KOPT-K1 (cell line): ENCODE measurements at regions not wholly inside any gene's neighbourhood (a gene's known extent, or its start where the extent isn't known, plus 50 kb on each side); places are given as distances from the start of the nearest gene placed in this dataset.

Experiments
- H3K27ac ChIP-seq: fragments of 200-600 bp; sonication (generic); 2 replicates; pipeline ENCODE4 v1.5.1; 2016; ENCODE audit warnings: antibody characterized with exemption, mild to moderate bottlenecking, low read depth, low read length; ENCODE audit not compliant: poor library complexity, severe bottlenecking
- H3K36me3 ChIP-seq: fragments of 200-600 bp; sonication (generic); 2 replicates; pipeline ENCODE4 v1.5.1; 2017; ENCODE audit warnings: antibody characterized with exemption, mild to moderate bottlenecking, low read length, moderate library complexity; ENCODE audit not compliant: insufficient read depth
- H3K9me3 ChIP-seq: fragments of 200-600 bp; sonication (generic); 2 replicates; pipeline ENCODE4 v1.5.1; 2017; ENCODE audit warnings: antibody characterized with exemption, low read length, mild to moderate bottlenecking; ENCODE audit not compliant: insufficient read depth, poor library complexity, severe bottlenecking

- H3K36me3 ChIP-seq: no peaks in the 10 kb centered on the region
- H3K9me3 ChIP-seq: peaks cover 14% of the 10 kb centered on the region
- H3K27ac ChIP-seq: no peak overlapping the region
These were observed 166.4 kb upstream of the EOMES start for GRCh38 chr3:27888562-27888961.

GRCh38 chr3:27889745-27890144 is 167.6 kb upstream of the EOMES start:
- no peaks in the 10 kb centered on the region for H3K36me3 ChIP-seq
- no peak overlapping the region for H3K27ac ChIP-seq
- H3K9me3 ChIP-seq: peaks cover 18% of the 10 kb centered on the region

- Histone ChIP-seq H3K36me3 (no peaks in the 10 kb centered on the region), H3K27ac (no peak overlapping the region), H3K9me3 (peaks cover 4% of the 10 kb centered on the region)
These were observed 178.2 kb upstream of the EOMES start for GRCh38 chr3:27900316-27900715.

- Histone ChIP-seq H3K27ac (peak overlapping the region; percentile 41), H3K36me3 (no peaks in the 10 kb centered on the region), H3K9me3 (no peaks in the 10 kb centered on the region)
These were observed 181.3 kb upstream of the EOMES start for GRCh38 chr3:27903446-27903845.

GRCh38 chr3:27905625-27906024 is 183.5 kb upstream of the EOMES start:
- H3K27ac ChIP-seq: no peak overlapping the region

GRCh38 chr3:27907148-27907547 is 185.0 kb upstream of the EOMES start:
- Histone ChIP-seq H3K27ac (no peak overlapping the region), H3K36me3 (no peaks in the 10 kb centered on the region), H3K9me3 (no peaks in the 10 kb centered on the region)

More at GRCh38 chr3:27905625-27906024, 183.5 kb upstream of the EOMES start:
- no peaks in the 10 kb centered on the region for H3K36me3 ChIP-seq
- no peaks in the 10 kb centered on the region for H3K9me3 ChIP-seq

- Histone ChIP-seq H3K9me3 (no peaks in the 10 kb centered on the region), H3K36me3 (no peaks in the 10 kb centered on the region), H3K27ac (no peak overlapping the region)
These were observed 185.8 kb upstream of the EOMES start for GRCh38 chr3:27907929-27908328.

- H3K9me3 ChIP-seq: no peaks in the 10 kb centered on the region
These were observed 188.3 kb upstream of the EOMES start for GRCh38 chr3:27910456-27910855.

GRCh38 chr3:27914199-27914598 is 192.1 kb upstream of the EOMES start:
- Histone ChIP-seq H3K9me3 (no peaks in the 10 kb centered on the region), H3K27ac (no peak overlapping the region), H3K36me3 (no peaks in the 10 kb centered on the region)

More at GRCh38 chr3:27910456-27910855, 188.3 kb upstream of the EOMES start:
- Histone ChIP-seq H3K36me3 (no peaks in the 10 kb centered on the region), H3K27ac (no peak overlapping the region)

- Histone ChIP-seq H3K9me3 (no peaks in the 10 kb centered on the region), H3K27ac (no peak overlapping the region), H3K36me3 (no peaks in the 10 kb centered on the region)
These were observed 201.4 kb upstream of the EOMES start for GRCh38 chr3:27923349-27924068.

GRCh38 chr3:27927882-27928281 is 205.8 kb upstream of the EOMES start:
- Histone ChIP-seq H3K36me3 (no peaks in the 10 kb centered on the region), H3K27ac (no peak overlapping the region), H3K9me3 (no peaks in the 10 kb centered on the region)

GRCh38 chr3:27930052-27930602 is 208.0 kb upstream of the EOMES start:
- H3K36me3 ChIP-seq: no peaks in the 10 kb centered on the region
- H3K9me3 ChIP-seq: no peaks in the 10 kb centered on the region
- no peak overlapping the region for H3K27ac ChIP-seq

GRCh38 chr3:27935492-27935891 is 213.4 kb upstream of the EOMES start:
- Histone ChIP-seq H3K27ac (no peak overlapping the region), H3K36me3 (no peaks in the 10 kb centered on the region), H3K9me3 (no peaks in the 10 kb centered on the region)

- Histone ChIP-seq H3K27ac (no peak overlapping the region), H3K9me3 (peaks cover 3% of the 10 kb centered on the region), H3K36me3 (no peaks in the 10 kb centered on the region)
These were observed 217.4 kb upstream of the EOMES start for GRCh38 chr3:27939521-27939920.

- peaks cover 3% of the 10 kb centered on the region for H3K9me3 ChIP-seq
- no peak overlapping the region for H3K27ac ChIP-seq
- no peaks in the 10 kb centered on the region for H3K36me3 ChIP-seq
These were observed 217.8 kb upstream of the EOMES start for GRCh38 chr3:27939940-27940339.

- no peaks in the 10 kb centered on the region for H3K36me3 ChIP-seq
- no peak overlapping the region for H3K27ac ChIP-seq
- peaks cover 3% of the 10 kb centered on the region for H3K9me3 ChIP-seq
These were observed 221.0 kb upstream of the EOMES start for GRCh38 chr3:27943106-27943505.
